GM12878 (cell line): ENCODE measurements at regions not wholly inside any gene's neighbourhood (a gene's known extent, or its start where the extent isn't known, plus 50 kb on each side); places are given as distances from the start of the nearest gene placed in this dataset.

Experiments used
- ATAC-seq: fragments of 200-7000 bp; cut with Tn5 transposase; 3 replicates; pipeline ENCODE4 v1.9.1; 2020; ENCODE audit warnings: mild to moderate bottlenecking, moderate library complexity
- BruUV-seq: library from RNA; stranded (reverse); fragments of 400-500 nt; replicated peaks from 2 replicates; lab custom pipeline; 2021; lab: Mats Ljungman, UMichigan
- CTCF ChIA-PET: fragments of 300-600 bp; sonication (Branson Sonifier 250); formaldehyde crosslinking; extraction: SDS; loops from one replicate; lab custom pipeline; 2021; ENCODE audit warnings: inconsistent platforms; lab: Yijun Ruan, JAX
- POLR2A ChIA-PET: fragments of 350-600 bp; formaldehyde crosslinking; extraction: SDS; loops from one replicate; lab custom pipeline; 2021; ENCODE audit warnings: inconsistent platforms; lab: Charles Lee
- RAD21 ChIA-PET: fragments of 300-600 bp; sonication (Branson Sonifier 250); formaldehyde crosslinking; loops from one replicate; lab custom pipeline; 2023; ENCODE audit warnings: antibody characterized with exemption; ENCODE audit not compliant: unreplicated experiment; lab: Charles Lee
- SMC1A ChIA-PET: fragments of 300-600 bp; sonication (Branson Sonifier 250); formaldehyde crosslinking; loops from one replicate; lab custom pipeline; 2023; ENCODE audit not compliant: unreplicated experiment, uncharacterized antibody; lab: Charles Lee
- DNase-seq: peaks from one replicate; pipeline ENCODE4 v3.0.0-alpha.2; 2011; ENCODE audit warnings: low read depth, low spot score
- FAIRE-seq: peaks from 3 replicates; lab custom pipeline; 2011; peaks lifted over from hg19 to GRCh38; lab: Jason Lieb, UNC
- H2AFZ ChIP-seq: 2 replicates; pipeline ENCODE4 v1.6.0; 2011; ENCODE audit warnings: low read depth, low read length, control low read depth; ENCODE audit not compliant: control insufficient read depth
- H3K27ac ChIP-seq: 2 replicates; pipeline ENCODE4 v1.5.1; 2011; ENCODE audit warnings: control low read depth; ENCODE audit not compliant: control insufficient read depth, insufficient read depth
- H3K27me3 ChIP-seq, 2 experiments: replicated peaks in 1 of 2; 2 replicates each; pipeline versions ENCODE4 v1.6.0 to v1.6.1; 2011; ENCODE audit warnings: low read length in 1 of 2; ENCODE audit not compliant: control insufficient read depth in 2 of 2, insufficient read depth in 2 of 2
- H3K36me3 ChIP-seq, 2 experiments: 2 replicates each; pipeline ENCODE4 v1.5.1; 2011; ENCODE audit warnings: low read length in 1 of 2; ENCODE audit not compliant: control insufficient read depth in 2 of 2, insufficient read depth in 2 of 2
- H3K4me1 ChIP-seq: 2 replicates; pipeline ENCODE4 v1.6.1; 2011; ENCODE audit warnings: mild to moderate bottlenecking, low read length, moderate library complexity, mixed read lengths; ENCODE audit not compliant: control insufficient read depth, insufficient read depth
- H3K4me2 ChIP-seq: 2 replicates; pipeline ENCODE4 v1.6.0; 2011; ENCODE audit warnings: control low read depth; ENCODE audit not compliant: control insufficient read depth, insufficient read depth
- H3K4me3 ChIP-seq: fragments of 200-600 bp; sonication (generic); 2 replicates; pipeline ENCODE4 v1.5.1; 2016
- H3K79me2 ChIP-seq: 2 replicates; pipeline ENCODE4 v1.6.0; 2011; ENCODE audit warnings: low read length; ENCODE audit not compliant: control insufficient read depth, insufficient read depth
- H3K9ac ChIP-seq: 2 replicates; pipeline ENCODE4 v1.8.0; 2011; ENCODE audit warnings: low read length, control low read depth, mixed read lengths; ENCODE audit not compliant: control insufficient read depth, insufficient read depth
- H3K9me3 ChIP-seq: replicated peaks from 3 replicates; pipeline ENCODE4 v1.5.1; 2011; ENCODE audit warnings: mild to moderate bottlenecking, low read length; ENCODE audit not compliant: control insufficient read depth, insufficient read depth
- H4K20me1 ChIP-seq: 2 replicates; pipeline ENCODE4 v1.6.0; 2011; ENCODE audit not compliant: control insufficient read depth, insufficient read depth
- ATF3 ChIP-seq: IDR thresholded peaks from 2 replicates; pipeline ENCODE4 v1.6.1; 2011; ENCODE audit warnings: low read depth, mild to moderate bottlenecking, low read length, moderate library complexity, borderline replicate concordance; ENCODE audit errors: extremely low read depth
- ETV6 ChIP-seq, 2 experiments: fragments of 450-650 bp in 1 of 2; IDR thresholded peaks in 1 of 2; conservative IDR thresholded peaks in 1 of 2; 2 replicates each; pipeline ENCODE4 v1.6.1; 2014; ENCODE audit warnings: antibody characterized with exemption in 1 of 2, borderline replicate concordance in 1 of 2, low read depth in 1 of 2, mild to moderate bottlenecking in 1 of 2, moderate library complexity in 1 of 2
- IRF4 ChIP-seq: IDR thresholded peaks from 2 replicates; pipeline ENCODE4 v1.6.1; 2011; ENCODE audit warnings: low read depth, low read length
- JUNB ChIP-seq: IDR thresholded peaks from 2 replicates; pipeline ENCODE4 v1.6.1; 2016; ENCODE audit warnings: antibody characterized with exemption, mild to moderate bottlenecking
- MEF2A ChIP-seq: IDR thresholded peaks from 2 replicates; pipeline ENCODE4 v1.6.1; 2011; ENCODE audit warnings: low read depth, mild to moderate bottlenecking, low read length, moderate library complexity; ENCODE audit not compliant: insufficient read depth
- MLLT1 ChIP-seq: fragments of 450-650 bp; IDR thresholded peaks from 2 replicates; pipeline ENCODE4 v1.6.1; 2016; ENCODE audit warnings: mild to moderate bottlenecking
- SMAD1 ChIP-seq: fragments of 450-650 bp; IDR thresholded peaks from 2 replicates; pipeline ENCODE4 v1.6.1; 2018; ENCODE audit warnings: mild to moderate bottlenecking, low read depth; ENCODE audit not compliant: partially characterized antibody
- ZBED1 ChIP-seq: IDR thresholded peaks from 2 replicates; pipeline ENCODE4 v1.6.1; 2016; ENCODE audit warnings: borderline replicate concordance
- WGBS: methylation state at CpG from one replicate; pipeline ENCODE4 v1.1.6; 2016; ENCODE audit warnings: low lambda C conversion rate; ENCODE audit not compliant: insufficient replicate concordance, insufficient coverage; ENCODE audit errors: missing lambda C conversion rate; 5-methylcytosine and 5-hydroxymethylcytosine counted together
- in situ Hi-C: fragments of 300-500 bp; cut with MboI; formaldehyde crosslinking; loops from 9 replicates; pipeline ENCODE4 v1.14.3; 2018; ENCODE audit warnings: mixed read lengths
- intact Hi-C: fragments of 100-400 bp; cut with micrococcal nuclease; formaldehyde crosslinking; loops from one replicate; pipeline ENCODE4 v1.14.2; 2022; ENCODE audit not compliant: unreplicated experiment
- TF ChIP-seq, protein P1 (sequence below): IDR thresholded peaks from 2 replicates; pipeline ENCODE4 v1.6.1; 2012; ENCODE audit warnings: low read depth, low read length, improper control_type of control experiment
- TF ChIP-seq, protein P2 (sequence below): fragments of 150-350 bp; IDR thresholded peaks from 2 replicates; pipeline ENCODE4 v1.6.1; 2016; ENCODE audit warnings: low read depth, low read length

DNA sequence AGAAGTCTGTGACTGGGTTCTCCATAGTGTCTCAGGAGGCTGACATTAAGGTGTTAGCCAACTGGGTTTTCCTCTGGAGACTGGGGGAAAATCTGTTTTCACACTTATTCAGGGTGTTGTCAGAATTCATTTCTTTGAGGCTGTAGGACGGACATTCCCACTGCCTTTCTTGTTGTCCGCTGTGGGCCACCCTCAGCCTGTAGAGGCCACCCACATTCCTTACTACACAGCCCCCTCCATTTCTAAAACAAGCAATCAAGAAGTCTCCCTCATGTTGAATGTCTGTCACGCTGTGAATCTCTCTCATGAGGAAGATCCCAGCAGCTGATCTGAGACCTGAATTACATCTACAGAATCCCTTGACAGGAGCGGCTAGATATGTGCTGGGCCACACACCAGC is 295.5 kb upstream of the RUNX1 start (continued):
- TF ChIP-seq ZBED1, result no peak
- no peak for TF ChIP-seq MLLT1
- TF ChIP-seq, protein P1, sequence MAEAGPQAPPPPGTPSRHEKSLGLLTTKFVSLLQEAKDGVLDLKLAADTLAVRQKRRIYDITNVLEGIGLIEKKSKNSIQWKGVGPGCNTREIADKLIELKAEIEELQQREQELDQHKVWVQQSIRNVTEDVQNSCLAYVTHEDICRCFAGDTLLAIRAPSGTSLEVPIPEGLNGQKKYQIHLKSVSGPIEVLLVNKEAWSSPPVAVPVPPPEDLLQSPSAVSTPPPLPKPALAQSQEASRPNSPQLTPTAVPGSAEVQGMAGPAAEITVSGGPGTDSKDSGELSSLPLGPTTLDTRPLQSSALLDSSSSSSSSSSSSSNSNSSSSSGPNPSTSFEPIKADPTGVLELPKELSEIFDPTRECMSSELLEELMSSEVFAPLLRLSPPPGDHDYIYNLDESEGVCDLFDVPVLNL, result no peak
- TF ChIP-seq IRF4, result no peak
- TF ChIP-seq, all 136 proteins: peak for 0

DNA sequence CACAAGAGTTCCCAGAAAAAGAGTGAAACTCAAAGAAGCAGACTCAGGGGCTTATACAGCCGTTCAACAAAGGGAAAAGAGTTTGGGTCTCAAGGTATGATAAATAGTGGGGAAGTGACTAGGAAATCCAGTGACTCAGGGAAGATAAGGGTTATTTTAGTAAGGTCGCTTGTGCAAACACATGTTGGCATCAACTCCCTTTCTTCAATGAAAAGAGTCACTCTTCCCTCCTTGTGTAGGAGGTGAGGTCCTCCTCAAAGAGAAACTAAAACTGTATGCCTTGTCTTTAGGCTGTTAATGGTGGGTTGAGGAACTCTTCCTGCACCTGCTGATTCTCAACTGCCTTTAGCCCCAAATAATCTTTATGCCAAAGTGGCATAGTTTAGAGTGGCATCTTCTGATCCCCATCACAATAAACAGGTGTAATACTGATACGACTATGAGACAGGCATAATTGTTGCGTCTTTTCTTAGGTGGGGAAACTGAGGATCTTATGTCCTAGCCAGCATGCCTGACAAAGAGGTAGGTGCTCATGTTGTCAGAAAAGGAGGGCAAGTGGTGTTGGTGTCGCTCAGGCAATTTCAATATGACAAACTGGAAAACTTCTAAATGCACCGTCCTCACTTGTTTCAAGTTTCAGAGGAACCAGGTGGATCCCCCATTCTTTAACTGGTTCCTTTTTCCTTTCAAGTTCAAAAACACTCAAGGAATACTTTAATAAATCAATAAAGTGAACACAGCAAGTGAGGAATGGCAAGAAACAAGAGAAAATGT is 294.1 kb upstream of the RUNX1 start:
- RAD21 ChIA-PET, result no interaction called here
- CTCF ChIA-PET, result no interaction called here
- intact Hi-C loops, result no loop called here
- TF ChIP-seq, protein P2, sequence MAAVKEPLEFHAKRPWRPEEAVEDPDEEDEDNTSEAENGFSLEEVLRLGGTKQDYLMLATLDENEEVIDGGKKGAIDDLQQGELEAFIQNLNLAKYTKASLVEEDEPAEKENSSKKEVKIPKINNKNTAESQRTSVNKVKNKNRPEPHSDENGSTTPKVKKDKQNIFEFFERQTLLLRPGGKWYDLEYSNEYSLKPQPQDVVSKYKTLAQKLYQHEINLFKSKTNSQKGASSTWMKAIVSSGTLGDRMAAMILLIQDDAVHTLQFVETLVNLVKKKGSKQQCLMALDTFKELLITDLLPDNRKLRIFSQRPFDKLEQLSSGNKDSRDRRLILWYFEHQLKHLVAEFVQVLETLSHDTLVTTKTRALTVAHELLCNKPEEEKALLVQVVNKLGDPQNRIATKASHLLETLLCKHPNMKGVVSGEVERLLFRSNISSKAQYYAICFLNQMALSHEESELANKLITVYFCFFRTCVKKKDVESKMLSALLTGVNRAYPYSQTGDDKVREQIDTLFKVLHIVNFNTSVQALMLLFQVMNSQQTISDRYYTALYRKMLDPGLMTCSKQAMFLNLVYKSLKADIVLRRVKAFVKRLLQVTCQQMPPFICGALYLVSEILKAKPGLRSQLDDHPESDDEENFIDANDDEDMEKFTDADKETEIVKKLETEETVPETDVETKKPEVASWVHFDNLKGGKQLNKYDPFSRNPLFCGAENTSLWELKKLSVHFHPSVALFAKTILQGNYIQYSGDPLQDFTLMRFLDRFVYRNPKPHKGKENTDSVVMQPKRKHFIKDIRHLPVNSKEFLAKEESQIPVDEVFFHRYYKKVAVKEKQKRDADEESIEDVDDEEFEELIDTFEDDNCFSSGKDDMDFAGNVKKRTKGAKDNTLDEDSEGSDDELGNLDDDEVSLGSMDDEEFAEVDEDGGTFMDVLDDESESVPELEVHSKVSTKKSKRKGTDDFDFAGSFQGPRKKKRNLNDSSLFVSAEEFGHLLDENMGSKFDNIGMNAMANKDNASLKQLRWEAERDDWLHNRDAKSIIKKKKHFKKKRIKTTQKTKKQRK, result no peak
- TF ChIP-seq ETV6 (conservative IDR thresholded peaks at IDR 0.05 in 1 of 2, IDR thresholded peaks at IDR 0.05 in 1 of 2; ENCODE audit: borderline replicate concordance in 1 of 2, low read depth in 1 of 2) (no peak), JUNB (peak; percentile 13; the same call in 1 of the 2 replicates), ATF3 (no peak), MEF2A (0 out of 2 replicates have a peak, but pooled peaks have one; percentile 10), SMAD1 (no peak)
- peaks cover 0 to 3% of the 10 kb centered on the region in 2 experiments; a peak in 1 of 4 replicates for H3K27me3 ChIP-seq
- ATAC-seq (no peak), DNase-seq (no peak), FAIRE-seq (peak; percentile 35)
- H3K9ac ChIP-seq, result no peak overlapping the region
- H3K9me3 ChIP-seq, result peaks cover 1% of the 10 kb centered on the region; the same call in 2 of the 3 replicates
- POLR2A ChIA-PET, result no interaction called here
- BruUV-seq, result no TSS peak
- WGBS, result 32% methylated on average over 6 of the region's 6 CpGs
- H2AFZ ChIP-seq, result no peak overlapping the region
- in situ Hi-C loops, result no loop called here
- SMC1A ChIA-PET, result no interaction called here
- H3K4me1 ChIP-seq, result peaks cover 14% of the 10 kb centered on the region
- H3K36me3 ChIP-seq, result no peaks in the 10 kb centered on the region
- H3K27ac ChIP-seq, result no peak overlapping the region
- H4K20me1 ChIP-seq, result no peaks in the 10 kb centered on the region
- H3K4me2 ChIP-seq, result peak overlapping the region; percentile 86
- H3K4me3 ChIP-seq, result no peak overlapping the region
- no peaks in the 10 kb centered on the region for H3K79me2 ChIP-seq
